ENCODE measurements at regions not wholly inside any gene's neighbourhood (a gene's known extent, or its start where the extent isn't known, plus 50 kb on each side); places are given as distances from the start of the nearest gene placed in this dataset.

GRCh38 chr10:93218386-93218785 is 144.7 kb downstream of the CYP26A1 start:
- H3K27ac ChIP-seq (ENCODE audit: low read depth in 1 of 2, low read length in 2 of 2): no peak overlapping the region
- no peaks in the 10 kb centered on the region for H3K27me3 ChIP-seq (ENCODE audit: control insufficient read depth in 4 of 4, insufficient read depth in 4 of 4, low read length in 3 of 4)
- H3K9me3 ChIP-seq (ENCODE audit: control insufficient read depth in 4 of 4, low read length in 3 of 4): no peaks in the 10 kb centered on the region
- H3K9ac ChIP-seq (ENCODE audit: low read depth in 1 of 2, low read length in 2 of 2): no peak overlapping the region
- H3K36me3 ChIP-seq (ENCODE audit: control insufficient read depth in 4 of 4, insufficient read depth in 3 of 4, low read depth in 1 of 4, low read length in 3 of 4): no peaks in the 10 kb centered on the region
- no peak for TF ChIP-seq FOXA2 (IDR thresholded peaks at IDR 0.05)
- no peak for TF ChIP-seq NR2F2 (IDR thresholded peaks at IDR 0.05)
- peak; percentile 50 to 58 for TF ChIP-seq HNF4A (conservative IDR thresholded peaks at IDR 0.05)
- TF ChIP-seq RXRA (IDR thresholded peaks at IDR 0.05): peak; percentile 70 to 72
- TF ChIP-seq ATF3 (IDR thresholded peaks at IDR 0.05): no peak
- peak; percentile 19 for TF ChIP-seq SP1 (IDR thresholded peaks at IDR 0.05)
- TF ChIP-seq RAD21 (IDR thresholded peaks at IDR 0.05): peak; percentile 8 to 37
- TF ChIP-seq REST (IDR thresholded peaks at IDR 0.05): no peak
- TF ChIP-seq MAX (IDR thresholded peaks at IDR 0.05): peak; percentile 14
- TF ChIP-seq FOXA1 (IDR thresholded peaks at IDR 0.05): no peak
- no peak overlapping the region for H3K4me3 ChIP-seq (ENCODE audit: low read depth in 1 of 3, low read length in 3 of 3)
- DNase-seq (ENCODE audit: low spot score): no peak
- H3K4me1 ChIP-seq (ENCODE audit: control insufficient read depth in 4 of 4, insufficient read depth in 4 of 4, low read length in 3 of 4): peaks cover 9 to 33% (median 18%) of the 10 kb centered on the region in 4 donors

GRCh38 chr10:93219347-93219746 is 145.7 kb downstream of the CYP26A1 start:
- DNase-seq (ENCODE audit: low spot score): no peak
- Histone ChIP-seq H3K9me3 (ENCODE audit: control insufficient read depth in 4 of 4, low read length in 3 of 4) (no peaks in the 10 kb centered on the region), H3K4me1 (ENCODE audit: control insufficient read depth in 4 of 4, insufficient read depth in 4 of 4, low read length in 3 of 4) (peaks cover 9 to 33% (median 18%) of the 10 kb centered on the region in 4 donors), H3K36me3 (ENCODE audit: control insufficient read depth in 4 of 4, insufficient read depth in 3 of 4, low read depth in 1 of 4, low read length in 3 of 4) (no peaks in the 10 kb centered on the region), H3K9ac (ENCODE audit: low read depth in 1 of 2, low read length in 2 of 2) (no peak overlapping the region), H3K27me3 (ENCODE audit: control insufficient read depth in 4 of 4, insufficient read depth in 4 of 4, low read length in 3 of 4) (no peaks in the 10 kb centered on the region), H3K4me3 (ENCODE audit: low read depth in 1 of 3, low read length in 3 of 3) (no peak overlapping the region), H3K27ac (ENCODE audit: low read depth in 1 of 2, low read length in 2 of 2) (no peak overlapping the region)
- TF ChIP-seq FOXA2 (IDR thresholded peaks at IDR 0.05) (peak; percentile 23), ATF3 (IDR thresholded peaks at IDR 0.05) (no peak)
- 49% methylated on average over 1 of the region's 1 CpG for WGBS

GRCh38 chr10:93220296-93221170 is 146.8 kb downstream of the CYP26A1 start:
- Histone ChIP-seq H3K27ac (ENCODE audit: low read depth in 1 of 2, low read length in 2 of 2) (peak overlapping the region in 1 of 2 donors; percentile 21), H3K4me3 (ENCODE audit: low read depth in 1 of 3, low read length in 3 of 3) (no peak overlapping the region), H3K9ac (ENCODE audit: low read depth in 1 of 2, low read length in 2 of 2) (no peak overlapping the region), H3K36me3 (ENCODE audit: control insufficient read depth in 4 of 4, insufficient read depth in 3 of 4, low read depth in 1 of 4, low read length in 3 of 4) (no peaks in the 10 kb centered on the region), H3K27me3 (ENCODE audit: control insufficient read depth in 4 of 4, insufficient read depth in 4 of 4, low read length in 3 of 4) (no peaks in the 10 kb centered on the region), H3K9me3 (ENCODE audit: control insufficient read depth in 4 of 4, low read length in 3 of 4) (no peaks in the 10 kb centered on the region), H3K4me1 (ENCODE audit: control insufficient read depth in 4 of 4, insufficient read depth in 4 of 4, low read length in 3 of 4) (peaks cover 9 to 34% (median 20%) of the 10 kb centered on the region in 4 donors)
- WGBS: 67% methylated on average over 33 of the region's 33 CpGs
- no peak for DNase-seq (ENCODE audit: low spot score)
- TF ChIP-seq SP1 (IDR thresholded peaks at IDR 0.05) (peak; percentile 83), EGR1 (IDR thresholded peaks at IDR 0.05; ENCODE audit: low read depth in 2 of 2) (no peak), JUND (IDR thresholded peaks at IDR 0.05) (peak in 1 of 2 donors; percentile 20), HNF4G (IDR thresholded peaks at IDR 0.05) (peak; percentile 35), NR2F2 (IDR thresholded peaks at IDR 0.05) (peak; percentile 83), RXRA (IDR thresholded peaks at IDR 0.05) (peak; percentile 77 to 94), CTCF (IDR thresholded peaks at IDR 0.05; ENCODE audit: low read depth, low read length, missing input control) (no peak), ZBTB33 (IDR thresholded peaks at IDR 0.05) (no peak)

Data from liver (tissue), 8 donors.